ENCODE measurements at regions not wholly inside any gene's neighbourhood (a gene's known extent, or its start where the extent isn't known, plus 50 kb on each side); places are given as distances from the start of the nearest gene placed in this dataset.

DNA sequence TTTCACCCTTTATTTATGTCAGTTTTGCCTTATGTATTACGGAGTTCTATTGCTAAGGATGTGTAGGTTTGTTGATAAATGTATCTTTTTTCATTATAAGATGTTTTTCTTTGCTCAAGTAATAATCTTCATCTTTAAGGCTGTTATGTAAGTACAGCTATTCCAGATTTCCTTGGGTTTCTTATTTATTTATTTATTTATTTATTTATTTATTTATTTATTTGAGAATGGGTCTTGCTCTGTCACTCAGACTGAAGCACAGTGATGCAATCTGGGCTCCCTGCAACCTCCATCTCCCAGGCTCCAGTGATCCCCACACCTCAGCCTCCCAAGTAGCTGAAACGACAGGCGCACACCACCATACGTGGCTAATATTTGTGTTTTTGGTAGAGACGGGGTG, 617.0 kb downstream of the SLITRK1 start:
- TF ChIP-seq PATZ1 (tag by site-specific recombination; IDR thresholded peaks at IDR 0.05) (no peak), ZNF426 (tag by site-specific recombination; IDR thresholded peaks at IDR 0.05) (peak; percentile 61), ZNF140 (tag by site-specific recombination; IDR thresholded peaks at IDR 0.05) (peak; percentile 57; the same call in 1 of the 2 replicates), ZBTB11 (tag by site-specific recombination; conservative IDR thresholded peaks at IDR 0.05; ENCODE audit: low read depth) (peak; percentile 44; the same call in 1 of the 2 replicates), ZNF292 (tag by site-specific recombination; IDR thresholded peaks at IDR 0.05; ENCODE audit: borderline replicate concordance, low read depth) (0 out of 2 replicates have a peak, but pooled peaks have one; percentile 41), ZNF555 (tag by site-specific recombination; conservative IDR thresholded peaks at IDR 0.05) (peak; percentile 42), SCRT1 (tag by site-specific recombination; IDR thresholded peaks at IDR 0.05; ENCODE audit: borderline replicate concordance) (no peak), KLF7 (tag by site-specific recombination; IDR thresholded peaks at IDR 0.05; ENCODE audit: borderline replicate concordance) (no peak), ZNF394 (tag by site-specific recombination; IDR thresholded peaks at IDR 0.05; ENCODE audit: borderline replicate concordance) (peak; percentile 61; the same call in 1 of the 2 replicates)
- TF ChIP-seq, protein P1, sequence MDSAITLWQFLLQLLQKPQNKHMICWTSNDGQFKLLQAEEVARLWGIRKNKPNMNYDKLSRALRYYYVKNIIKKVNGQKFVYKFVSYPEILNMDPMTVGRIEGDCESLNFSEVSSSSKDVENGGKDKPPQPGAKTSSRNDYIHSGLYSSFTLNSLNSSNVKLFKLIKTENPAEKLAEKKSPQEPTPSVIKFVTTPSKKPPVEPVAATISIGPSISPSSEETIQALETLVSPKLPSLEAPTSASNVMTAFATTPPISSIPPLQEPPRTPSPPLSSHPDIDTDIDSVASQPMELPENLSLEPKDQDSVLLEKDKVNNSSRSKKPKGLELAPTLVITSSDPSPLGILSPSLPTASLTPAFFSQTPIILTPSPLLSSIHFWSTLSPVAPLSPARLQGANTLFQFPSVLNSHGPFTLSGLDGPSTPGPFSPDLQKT (IDR thresholded peaks at IDR 0.05; ENCODE audit: borderline replicate concordance, low read depth, low read length) = no peak
- no peaks in the 10 kb centered on the region for H3K4me1 ChIP-seq (ENCODE audit: control insufficient read depth, insufficient read depth, low read length)
- H3K27ac ChIP-seq (ENCODE audit: extremely low read depth, low read depth, low read length) = no peak overlapping the region
- H3K9me3 ChIP-seq (ENCODE audit: control insufficient read depth, insufficient read depth, low read depth, low read length) = no peaks in the 10 kb centered on the region
- no peaks in the 10 kb centered on the region for H3K36me3 ChIP-seq (ENCODE audit: control insufficient read depth in 2 of 2, insufficient read depth in 1 of 2, low read length in 2 of 2)
- no peak overlapping the region for H3K4me3 ChIP-seq (ENCODE audit: low read depth, low read length)
- ChIA-PET CTCF (no interaction called here), POLR2A (no interaction called here)

DNA sequence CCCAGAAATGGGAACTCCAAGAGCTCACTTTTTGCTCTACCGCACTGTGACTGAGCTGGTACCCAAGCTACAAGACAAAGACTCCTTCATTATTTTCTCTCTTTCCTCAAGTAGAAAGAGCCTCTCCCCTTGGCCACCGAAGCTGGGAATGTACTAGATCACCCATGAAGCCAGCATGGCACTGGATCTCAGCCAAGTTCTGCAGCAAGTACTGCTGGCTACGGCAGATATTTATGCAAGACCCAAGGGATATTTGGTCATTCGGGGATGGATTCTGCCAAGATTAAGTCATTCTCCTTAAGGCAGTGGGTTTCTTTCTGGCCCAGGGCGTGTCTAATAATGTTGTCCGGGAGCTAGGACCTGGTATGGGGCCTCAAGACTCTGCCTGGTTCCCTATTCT, 633.5 kb downstream of the SLITRK1 start:
- CTCF ChIA-PET = no interaction called here
- Histone ChIP-seq H3K27ac (ENCODE audit: extremely low read depth, low read depth, low read length) (no peak overlapping the region), H3K36me3 (ENCODE audit: control insufficient read depth in 2 of 2, insufficient read depth in 1 of 2, low read length in 2 of 2) (no peaks in the 10 kb centered on the region), H3K9me3 (ENCODE audit: control insufficient read depth, insufficient read depth, low read depth, low read length) (no peaks in the 10 kb centered on the region), H3K4me3 (ENCODE audit: low read depth, low read length) (no peak overlapping the region), H3K4me1 (ENCODE audit: control insufficient read depth, insufficient read depth, low read length) (no peaks in the 10 kb centered on the region)
- POLR2A ChIA-PET = no interaction called here
- TF ChIP-seq ZNF529 (tag by site-specific recombination; IDR thresholded peaks at IDR 0.05; ENCODE audit: insufficient replicate concordance) (no peak), ZNF214 (tag by site-specific recombination; IDR thresholded peaks at IDR 0.05; ENCODE audit: borderline replicate concordance) (no peak), ZNF404 (tag by site-specific recombination; IDR thresholded peaks at IDR 0.05) (no peak), ZNF677 (tag by site-specific recombination; IDR thresholded peaks at IDR 0.05) (no peak), ZNF140 (tag by site-specific recombination; IDR thresholded peaks at IDR 0.05) (no peak), ZNF449 (tag by site-specific recombination; IDR thresholded peaks at IDR 0.05) (no peak), ZFP37 (tag by site-specific recombination; IDR thresholded peaks at IDR 0.05) (no peak), ZNF513 (tag by site-specific recombination; IDR thresholded peaks at IDR 0.05) (no peak), MZF1 (tag by site-specific recombination; IDR thresholded peaks at IDR 0.05; ENCODE audit: borderline replicate concordance) (no peak), ZNF610 (tag by site-specific recombination; IDR thresholded peaks at IDR 0.05; ENCODE audit: borderline replicate concordance) (no peak)
- TF ChIP-seq, protein P2, sequence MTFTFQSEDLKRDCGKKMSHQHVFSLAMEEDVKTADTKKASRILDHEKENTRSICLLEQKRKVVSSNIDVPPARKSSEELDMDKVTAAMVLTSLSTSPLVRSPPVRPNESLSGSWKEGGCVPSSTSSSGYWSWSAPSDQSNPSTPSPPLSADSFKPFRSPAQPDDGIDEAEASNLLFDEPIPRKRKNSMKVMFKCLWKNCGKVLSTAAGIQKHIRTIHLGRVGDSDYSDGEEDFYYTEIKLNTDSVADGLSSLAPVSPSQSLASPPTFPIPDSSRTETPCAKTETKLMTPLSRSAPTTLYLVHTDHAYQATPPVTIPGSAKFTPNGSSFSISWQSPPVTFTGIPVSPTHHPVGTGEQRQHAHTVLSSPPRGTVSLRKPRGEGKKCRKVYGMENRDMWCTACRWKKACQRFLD (tag by site-specific recombination; IDR thresholded peaks at IDR 0.05) = no peak
